ENCODE measurements at regions not wholly inside any gene's neighbourhood (a gene's known extent, or its start where the extent isn't known, plus 50 kb on each side); places are given as distances from the start of the nearest gene placed in this dataset.

DNA sequence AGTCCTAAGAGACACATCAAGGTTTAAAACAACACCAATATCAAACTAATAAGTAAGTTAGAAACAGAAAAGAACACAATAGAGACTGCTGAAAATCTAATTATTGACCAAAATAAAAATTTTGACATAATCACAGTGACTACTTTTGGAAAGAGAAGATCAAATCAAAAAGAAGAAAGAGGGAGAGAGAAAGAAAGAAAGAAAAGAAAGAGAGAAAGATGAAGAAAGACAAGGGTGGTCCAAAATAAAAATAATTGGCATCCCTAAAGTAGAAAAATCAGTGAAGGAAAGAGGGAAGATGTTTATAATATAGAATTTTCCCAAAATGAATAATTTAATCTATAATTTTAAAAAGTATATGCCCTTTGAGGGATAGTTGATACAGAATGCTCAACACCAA lies 118.8 kb upstream of the VIPR2 start:
- DNase-seq (ENCODE audit: low read depth) = no peak

DNA sequence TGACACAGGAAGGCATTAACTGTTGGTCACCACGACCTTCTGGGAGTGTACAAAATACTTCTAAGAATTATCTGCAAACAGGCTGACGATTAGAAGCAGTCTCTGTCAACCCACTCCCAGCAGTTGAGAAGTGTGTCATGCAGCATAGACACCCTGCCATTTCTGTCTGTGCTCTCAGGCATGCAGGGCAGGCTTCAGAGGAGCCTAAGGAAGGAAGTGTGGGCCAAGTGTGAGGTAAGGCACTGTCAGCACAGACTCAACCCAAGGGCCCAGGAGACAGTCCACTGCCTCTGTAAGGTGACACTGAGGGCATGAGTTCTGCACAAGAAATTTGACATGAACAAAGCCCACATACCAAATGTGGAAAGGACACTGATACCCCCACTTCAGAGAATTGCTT lies 109.0 kb upstream of the VIPR2 start:
- TF ChIP-seq, protein P1, sequence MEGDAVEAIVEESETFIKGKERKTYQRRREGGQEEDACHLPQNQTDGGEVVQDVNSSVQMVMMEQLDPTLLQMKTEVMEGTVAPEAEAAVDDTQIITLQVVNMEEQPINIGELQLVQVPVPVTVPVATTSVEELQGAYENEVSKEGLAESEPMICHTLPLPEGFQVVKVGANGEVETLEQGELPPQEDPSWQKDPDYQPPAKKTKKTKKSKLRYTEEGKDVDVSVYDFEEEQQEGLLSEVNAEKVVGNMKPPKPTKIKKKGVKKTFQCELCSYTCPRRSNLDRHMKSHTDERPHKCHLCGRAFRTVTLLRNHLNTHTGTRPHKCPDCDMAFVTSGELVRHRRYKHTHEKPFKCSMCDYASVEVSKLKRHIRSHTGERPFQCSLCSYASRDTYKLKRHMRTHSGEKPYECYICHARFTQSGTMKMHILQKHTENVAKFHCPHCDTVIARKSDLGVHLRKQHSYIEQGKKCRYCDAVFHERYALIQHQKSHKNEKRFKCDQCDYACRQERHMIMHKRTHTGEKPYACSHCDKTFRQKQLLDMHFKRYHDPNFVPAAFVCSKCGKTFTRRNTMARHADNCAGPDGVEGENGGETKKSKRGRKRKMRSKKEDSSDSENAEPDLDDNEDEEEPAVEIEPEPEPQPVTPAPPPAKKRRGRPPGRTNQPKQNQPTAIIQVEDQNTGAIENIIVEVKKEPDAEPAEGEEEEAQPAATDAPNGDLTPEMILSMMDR (conservative IDR thresholded peaks at IDR 0.05; ENCODE audit: control insufficient read depth, insufficient read depth, low read depth, low read length) = no peak
- no peak overlapping the region for H3K4me3 ChIP-seq (ENCODE audit: control insufficient read depth, low read depth, low read length)
- DNase-seq (ENCODE audit: low read depth) = no peak

More for the DNA sequence above, 118.8 kb upstream of the VIPR2 start:
- TF ChIP-seq, protein P1 (conservative IDR thresholded peaks at IDR 0.05; ENCODE audit: control insufficient read depth, insufficient read depth, low read depth, low read length) = no peak
- no peak overlapping the region for H3K4me3 ChIP-seq (ENCODE audit: control insufficient read depth, low read depth, low read length)

DNA sequence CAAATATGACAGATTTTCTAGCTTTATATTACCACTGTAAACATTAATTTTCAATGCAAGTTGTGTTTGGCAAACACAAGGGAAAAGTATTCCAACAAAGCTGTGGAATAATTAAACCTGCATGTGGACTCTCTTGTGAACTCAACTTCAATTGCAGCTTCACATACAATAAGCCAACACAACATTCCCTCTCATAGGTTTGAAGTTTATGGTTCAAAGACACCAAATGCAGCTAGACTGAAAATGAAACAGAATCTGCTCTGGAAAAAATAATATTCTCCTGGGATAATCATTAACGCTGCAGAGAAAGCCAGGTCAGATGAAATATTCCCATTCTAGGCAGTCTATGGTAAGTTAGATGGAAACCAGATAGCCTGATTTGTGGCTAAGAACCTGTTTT lies 105.8 kb upstream of the VIPR2 start:
- TF ChIP-seq, protein P1 (conservative IDR thresholded peaks at IDR 0.05; ENCODE audit: control insufficient read depth, insufficient read depth, low read depth, low read length) = no peak
- H3K4me3 ChIP-seq (ENCODE audit: control insufficient read depth, low read depth, low read length) = no peak overlapping the region
- no peak for DNase-seq (ENCODE audit: low read depth)

DNA sequence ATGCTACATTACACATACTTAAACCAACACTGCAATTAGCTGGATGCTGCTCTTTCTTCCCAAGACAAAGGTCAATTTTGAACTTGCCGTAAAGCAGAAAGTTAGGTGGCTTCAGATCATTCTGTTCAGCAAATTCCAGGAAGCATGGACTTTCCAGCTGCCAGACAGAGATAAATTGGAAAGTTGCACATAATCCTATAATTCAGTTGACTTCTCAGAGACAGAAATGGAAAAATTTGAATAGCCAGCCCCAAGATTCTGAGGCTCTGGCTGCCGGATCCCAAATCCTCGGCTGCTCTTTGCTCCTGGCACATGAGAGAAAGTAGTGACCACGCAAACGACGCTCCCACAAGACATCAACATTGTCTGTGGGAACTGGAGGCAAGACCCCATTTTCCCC lies 105.0 kb upstream of the VIPR2 start:
- TF ChIP-seq, protein P1 (conservative IDR thresholded peaks at IDR 0.05; ENCODE audit: control insufficient read depth, insufficient read depth, low read depth, low read length) = no peak
- H3K4me3 ChIP-seq (ENCODE audit: control insufficient read depth, low read depth, low read length) = no peak overlapping the region
- DNase-seq (ENCODE audit: low read depth) = no peak

DNA sequence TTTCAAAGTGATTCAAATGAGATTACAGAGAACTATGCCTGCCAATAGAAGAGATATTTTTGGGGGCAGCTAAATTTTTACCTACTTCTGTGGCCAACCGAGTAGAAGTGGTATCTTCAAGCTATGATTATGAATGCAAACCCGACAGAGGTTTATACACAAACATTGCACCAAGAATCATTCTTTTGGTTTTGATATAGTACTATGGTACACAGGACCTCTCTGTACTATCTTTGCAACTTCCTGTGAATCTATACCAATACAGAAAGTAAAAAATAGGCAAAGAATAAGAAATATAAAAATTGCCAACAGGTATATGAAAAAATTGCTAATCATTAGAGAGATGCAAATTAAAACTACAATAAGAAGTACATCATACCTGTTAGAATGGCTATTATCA lies 103.2 kb upstream of the VIPR2 start:
- TF ChIP-seq, protein P1 (conservative IDR thresholded peaks at IDR 0.05; ENCODE audit: control insufficient read depth, insufficient read depth, low read depth, low read length) = no peak
- DNase-seq (ENCODE audit: low read depth) = no peak

DNA sequence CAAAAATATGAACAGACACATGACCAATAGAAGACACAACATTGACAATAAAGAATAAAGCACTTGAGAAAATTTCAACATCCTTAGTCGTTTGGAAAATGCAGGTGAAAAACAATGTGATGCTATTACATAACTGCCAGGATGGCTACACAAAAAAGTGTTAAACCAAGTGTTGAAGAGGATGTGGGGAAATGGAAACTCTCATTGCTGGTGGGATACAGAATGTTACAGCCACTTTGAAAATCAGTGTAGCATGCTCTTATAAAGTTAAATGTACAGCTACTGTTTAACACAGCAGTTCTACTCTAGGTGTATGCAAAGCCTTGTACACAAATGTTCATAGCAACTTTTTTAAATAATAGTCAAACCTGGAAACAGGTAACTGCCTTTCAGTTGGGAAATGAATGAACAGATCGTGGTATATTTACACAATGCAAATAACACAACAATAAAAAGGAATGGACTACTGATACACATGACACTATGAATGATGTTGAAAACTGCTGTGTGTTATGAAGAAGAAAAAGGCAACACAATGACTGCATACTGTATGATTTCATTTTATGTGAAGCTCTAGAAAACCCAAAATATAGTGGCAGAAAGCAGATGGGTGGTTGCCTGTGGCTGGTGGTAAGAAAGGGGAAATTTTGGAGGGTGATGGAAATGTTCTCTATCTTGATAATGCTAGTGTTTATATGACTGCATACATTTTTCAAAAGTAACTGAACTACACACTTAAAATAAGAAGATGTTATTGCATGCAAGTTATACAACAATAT lies 102.2 kb upstream of the VIPR2 start:
- DNase-seq (ENCODE audit: low read depth) = no peak
- no peak overlapping the region for H3K4me3 ChIP-seq (ENCODE audit: control insufficient read depth, low read depth, low read length)
- TF ChIP-seq, protein P1 (conservative IDR thresholded peaks at IDR 0.05; ENCODE audit: control insufficient read depth, insufficient read depth, low read depth, low read length) = no peak

More for the DNA sequence above, 103.2 kb upstream of the VIPR2 start:
- no peak overlapping the region for H3K4me3 ChIP-seq (ENCODE audit: control insufficient read depth, low read depth, low read length)

Data from fibroblast of mammary gland (primary cell).